Body of pancreas (tissue), 4 donors: ENCODE measurements at regions not wholly inside any gene's neighbourhood (a gene's known extent, or its start where the extent isn't known, plus 50 kb on each side); places are given as distances from the start of the nearest gene placed in this dataset.

Source experiments
- ATAC-seq: fragments of 150-250 bp; one replicate; pipeline ENCODE4 v1.9.1; 2016
- DNase-seq, 4 donors: peaks; one replicate each; pipeline ENCODE4 v3.0.0-alpha.2; 2019
- H3K27ac ChIP-seq, 4 donors: fragments of 200-600 bp; sonication (generic); 1 replicate in 3 of 4; 2 replicates in 1 of 4; pipeline versions ENCODE4 v1.5.1 to v1.6.1; 2016 to 2019; ENCODE audit warnings: mild to moderate bottlenecking in 1 of 4, mixed read lengths in 1 of 4, moderate library complexity in 1 of 4
- H3K27me3 ChIP-seq, 2 donors: fragments of 200-600 bp; sonication (generic); one replicate each; pipeline ENCODE4 v1.6.0; 2016; ENCODE audit warnings: mild to moderate bottlenecking in 1 of 2
- H3K36me3 ChIP-seq, 2 donors: fragments of 200-600 bp; sonication (generic); replicated peaks in 1 of 2; 2 replicates each; pipeline ENCODE4 v1.5.1; 2016; ENCODE audit warnings: low read depth in 2 of 2; ENCODE audit not compliant: insufficient read depth in 1 of 2
- H3K4me1 ChIP-seq: fragments of 200-600 bp; sonication (generic); one replicate; pipeline ENCODE4 v1.6.0; 2016
- H3K4me3 ChIP-seq, 2 donors: fragments of 200-600 bp; sonication (generic); 1 replicate in 1 of 2; 2 replicates in 1 of 2; pipeline ENCODE4 v1.5.1; 2016 to 2019
- H3K9me3 ChIP-seq, 3 donors: fragments of 200-600 bp; sonication (generic); 1 replicate in 2 of 3; 2 replicates in 1 of 3; pipeline ENCODE4 v1.5.1; 2016
- CTCF ChIP-seq, 7 experiments: fragments of 450-650 bp in 4 of 7; fragments of 200-600 bp in 3 of 7; sonication (generic) in 3 of 7; IDR thresholded peaks; one replicate each; pipeline ENCODE4 v1.5.1; 2016 to 2019; ENCODE audit warnings: antibody characterized with exemption in 7 of 7
- POLR2A ChIP-seq, 3 donors: fragments of 450-650 bp; IDR thresholded peaks; one replicate each; pipeline ENCODE4 v1.6.1; 2016; ENCODE audit warnings: antibody characterized with exemption in 3 of 3, mild to moderate bottlenecking in 2 of 3
- WGBS, 2 donors: methylation state at CpG; one replicate each; pipeline ENCODE4 v1.1.5; 2017; 5-methylcytosine and 5-hydroxymethylcytosine counted together
- intact Hi-C: fragments of 100-400 bp; cut with DNase I; formaldehyde crosslinking; loops from one replicate; pipeline ENCODE4 v1.15.1; 2023

- DNase-seq, result no peak
- no peaks in the 10 kb centered on the region for H3K4me1 ChIP-seq
- H3K4me3 ChIP-seq, result no peak overlapping the region
- no peak for ATAC-seq
- no peaks in the 10 kb centered on the region for H3K36me3 ChIP-seq
- TF ChIP-seq CTCF (IDR thresholded peaks at IDR 0.05) (no peak), POLR2A (IDR thresholded peaks at IDR 0.05) (no peak)
- intact Hi-C loops, result no loop called here
- H3K27ac ChIP-seq, result no peak overlapping the region
- 64% methylated on average over 2 to 10 of the region's 10 CpGs for WGBS, 2 donors
- H3K9me3 ChIP-seq, result no peaks in the 10 kb centered on the region
- H3K27me3 ChIP-seq, result no peaks in the 10 kb centered on the region
These were observed 103.8 kb upstream of the C14orf180 start for GRCh38 chr14:104475802-104476201.

DNA sequence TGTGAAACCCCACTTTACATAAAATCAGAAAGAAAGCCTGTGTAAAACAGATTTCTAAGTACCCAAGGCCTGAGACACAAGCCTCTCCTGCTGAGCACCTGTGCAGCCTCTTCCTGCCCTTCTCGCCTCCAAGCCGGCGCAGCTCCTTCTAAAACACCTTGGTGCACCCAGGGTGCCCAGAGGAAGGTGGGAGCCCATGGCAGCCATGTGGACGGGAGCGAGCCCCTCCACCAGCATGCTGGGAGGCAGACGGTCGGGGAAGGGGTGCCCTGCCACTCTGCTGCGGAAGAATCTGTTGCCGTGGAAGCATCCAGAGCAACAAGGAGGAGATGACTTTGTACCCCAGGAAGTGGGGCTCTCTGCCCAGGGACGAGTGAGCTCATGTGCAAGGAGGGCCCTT is 103.1 kb upstream of the C14orf180 start:
- DNase-seq (no peak), ATAC-seq (no peak)
- H3K36me3 ChIP-seq, result no peaks in the 10 kb centered on the region
- no peaks in the 10 kb centered on the region for H3K4me1 ChIP-seq
- 65 to 69% methylated on average over 10 of the region's 10 CpGs for WGBS, 2 donors
- no peak overlapping the region for H3K27ac ChIP-seq
- H3K27me3 ChIP-seq, result no peaks in the 10 kb centered on the region
- no peak overlapping the region for H3K4me3 ChIP-seq
- intact Hi-C loops, result no loop called here
- peaks cover 0 to 6% (median 0%) of the 10 kb centered on the region in 3 donors for H3K9me3 ChIP-seq
- TF ChIP-seq POLR2A (IDR thresholded peaks at IDR 0.05), result no peak
- TF ChIP-seq CTCF (IDR thresholded peaks at IDR 0.05), result no peak

DNA sequence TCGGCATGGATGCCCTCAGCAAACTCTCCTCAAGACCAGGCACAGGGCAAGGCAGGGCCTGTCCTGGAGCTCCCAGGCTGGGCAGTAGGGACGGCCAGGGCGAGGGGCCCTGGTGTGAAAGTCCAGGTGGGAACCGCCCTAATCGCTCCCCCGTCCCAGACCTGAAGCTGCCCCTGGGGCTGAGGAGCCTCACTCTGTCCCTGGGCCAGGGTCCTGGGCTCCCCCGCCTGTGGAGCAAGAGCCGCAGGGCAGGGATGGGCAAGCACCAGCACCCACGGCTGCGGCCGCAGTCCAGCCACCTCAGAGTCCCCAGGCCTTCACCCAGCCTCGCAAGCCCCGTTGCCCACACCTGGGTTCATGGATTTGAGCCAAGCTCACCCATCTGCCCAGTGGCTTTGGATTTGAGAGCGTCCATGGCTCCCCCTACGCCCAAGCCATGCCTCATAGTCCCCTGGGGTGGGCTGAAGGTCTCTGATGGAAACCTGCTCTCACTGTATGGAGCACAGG is 102.4 kb upstream of the C14orf180 start:
- Histone ChIP-seq H3K27ac (no peak overlapping the region), H3K4me3 (no peak overlapping the region), H3K27me3 (no peaks in the 10 kb centered on the region), H3K36me3 (no peaks in the 10 kb centered on the region), H3K9me3 (peaks cover 0 to 7% (median 0%) of the 10 kb centered on the region in 3 donors), H3K4me1 (no peaks in the 10 kb centered on the region)
- DNase-seq (no peak), ATAC-seq (no peak)
- intact Hi-C loops, result no loop called here
- WGBS, 2 donors, result 63 to 93% methylated on average over 8 to 14 of the region's 15 CpGs
- TF ChIP-seq CTCF (IDR thresholded peaks at IDR 0.05) (no peak), POLR2A (IDR thresholded peaks at IDR 0.05) (no peak)

DNA sequence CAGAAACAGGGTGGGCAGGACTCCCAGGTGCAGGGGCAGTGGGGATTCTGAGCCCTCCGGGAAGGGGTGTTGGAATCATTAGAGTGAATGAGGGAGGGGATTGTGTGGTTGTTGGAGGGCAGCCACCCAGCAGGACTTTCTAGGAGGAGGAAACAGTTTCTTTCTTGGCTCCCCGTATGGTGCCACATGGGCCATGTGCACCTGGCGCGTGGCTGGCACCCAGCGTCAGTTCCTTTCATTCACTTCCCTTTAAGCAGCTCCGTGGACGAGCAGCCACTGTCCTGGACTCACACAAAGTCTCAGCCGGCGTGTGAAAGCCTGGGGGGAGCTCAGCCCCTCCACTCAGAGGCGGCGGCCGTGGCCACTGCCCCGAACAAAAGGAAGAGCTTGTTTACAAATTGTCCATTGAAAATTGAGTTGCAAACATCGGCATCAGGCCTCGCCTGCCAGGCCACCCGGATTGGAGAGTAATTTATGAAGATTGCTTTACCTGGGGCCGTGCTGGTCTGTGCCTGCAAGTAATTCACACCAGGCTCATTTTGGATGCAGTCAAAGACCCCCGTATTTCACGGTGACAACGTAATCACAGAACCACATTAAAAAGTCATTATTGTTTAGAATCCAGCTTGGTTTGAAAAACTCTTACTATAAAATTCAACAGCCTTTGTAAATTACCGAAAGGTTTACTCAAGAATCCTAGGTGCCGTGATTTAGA is 101.7 kb upstream of the C14orf180 start:
- Histone ChIP-seq H3K4me1 (no peaks in the 10 kb centered on the region), H3K27me3 (no peaks in the 10 kb centered on the region), H3K9me3 (peaks cover 0 to 7% (median 0%) of the 10 kb centered on the region in 3 donors), H3K4me3 (no peak overlapping the region), H3K36me3 (no peaks in the 10 kb centered on the region), H3K27ac (no peak overlapping the region)
- intact Hi-C loops, result no loop called here
- DNase-seq (no peak), ATAC-seq (no peak)
- WGBS, 2 donors, result 50 to 51% methylated on average over 14 to 22 of the region's 22 CpGs
- TF ChIP-seq CTCF (IDR thresholded peaks at IDR 0.05) (no peak), POLR2A (IDR thresholded peaks at IDR 0.05) (no peak)

GRCh38 chr14:104478656-104479055 is 100.9 kb upstream of the C14orf180 start:
- 35 to 39% methylated on average over 2 to 7 of the region's 7 CpGs for WGBS, 2 donors
- Histone ChIP-seq H3K4me1 (no peaks in the 10 kb centered on the region), H3K27ac (no peak overlapping the region), H3K9me3 (peaks cover 0 to 7% (median 0%) of the 10 kb centered on the region in 3 donors), H3K36me3 (no peaks in the 10 kb centered on the region), H3K4me3 (no peak overlapping the region), H3K27me3 (no peaks in the 10 kb centered on the region)
- ATAC-seq (no peak), DNase-seq (no peak)
- TF ChIP-seq CTCF (IDR thresholded peaks at IDR 0.05) (no peak), POLR2A (IDR thresholded peaks at IDR 0.05) (no peak)
- intact Hi-C loops, result no loop called here
